ENCODE measurements at regions not wholly inside any gene's neighbourhood (a gene's known extent, or its start where the extent isn't known, plus 50 kb on each side); places are given as distances from the start of the nearest gene placed in this dataset.

DNA sequence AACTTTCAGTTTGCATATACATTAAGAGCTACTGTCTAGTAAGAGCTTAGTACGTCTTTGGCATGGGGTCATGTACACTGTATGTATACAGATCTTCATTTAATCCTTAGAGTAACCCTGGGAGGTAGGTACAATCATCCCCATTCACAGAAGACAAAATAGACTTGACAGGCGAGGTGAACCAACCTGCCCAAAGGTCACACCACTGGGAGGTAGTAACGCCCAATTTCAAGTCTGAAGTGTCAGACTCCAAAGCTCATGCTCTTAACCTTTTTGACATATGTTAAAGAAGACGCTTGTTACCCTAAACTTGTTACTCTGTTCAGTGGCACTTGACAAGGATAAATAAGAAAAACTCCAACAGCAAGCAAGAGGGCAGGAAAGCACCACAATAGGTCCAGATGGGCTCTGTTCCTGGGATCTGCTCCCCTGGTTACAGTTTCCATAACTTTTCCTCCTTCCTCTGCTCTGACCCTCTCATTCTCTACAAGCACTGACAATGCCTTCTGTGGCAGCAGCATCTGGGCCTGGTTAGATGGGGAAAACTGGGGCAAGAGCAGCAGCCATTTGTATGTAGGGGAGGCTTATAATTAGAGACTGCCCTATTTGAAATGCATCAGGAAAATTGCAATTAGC is 64.7 kb upstream of the SERTAD2 start:
- H3K4me3 ChIP-seq (ENCODE audit: control insufficient read depth in 1 of 7, extremely low read depth in 1 of 7, insufficient read depth in 4 of 7, low read depth in 2 of 7, low read length in 6 of 7): no peak overlapping the region
- ChIA-PET POLR2A (no interaction called here), CTCF (interaction anchor here (0.6 to 2.5 kb wide), 2 partner anchors 8 to 10 kb away, joined by 3 to 6 read pairs; no protein-coding TSS in a partner anchor)
- peaks cover 2 to 17% (median 9%) of the 10 kb centered on the region in 4 experiments for H3K4me1 ChIP-seq (ENCODE audit: control extremely low read depth in 1 of 4, control insufficient read depth in 4 of 4, insufficient read depth in 4 of 4, low read length in 3 of 4)
- no peaks in the 10 kb centered on the region for H3K27me3 ChIP-seq (replicated peaks in 2 of 5; ENCODE audit: control insufficient read depth in 4 of 5, insufficient read depth in 5 of 5, low read length in 4 of 5)
- no peaks in the 10 kb centered on the region for H3K36me3 ChIP-seq (ENCODE audit: control insufficient read depth in 4 of 4, insufficient read depth in 4 of 4, low read length in 3 of 4)
- no peak overlapping the region for H3K27ac ChIP-seq (ENCODE audit: insufficient read depth in 1 of 2, low read depth in 1 of 2, low read length in 2 of 2, poor library complexity in 1 of 2, severe bottlenecking in 2 of 2)
- WGBS (ENCODE audit: insufficient coverage): 92% methylated on average over 4 of the region's 4 CpGs
- no peak for DNase-seq
- no peaks in the 10 kb centered on the region for H3K9me3 ChIP-seq (ENCODE audit: control extremely low read depth in 1 of 5, control insufficient read depth in 4 of 5, insufficient read depth in 2 of 5, low read depth in 1 of 5, low read length in 4 of 5)

GRCh38 chr2:64720535-64721319 is 67.0 kb upstream of the SERTAD2 start:
- H3K27ac ChIP-seq (ENCODE audit: insufficient read depth in 1 of 2, low read depth in 1 of 2, low read length in 2 of 2, poor library complexity in 1 of 2, severe bottlenecking in 2 of 2): peak overlapping the region in 1 of 2 experiments; percentile 20
- CTCF ChIA-PET: interaction anchor here (0.6 to 1.3 kb wide), 3 partner anchors 55 to 146 kb away, joined by 3 read pairs; no protein-coding TSS in a partner anchor

DNA sequence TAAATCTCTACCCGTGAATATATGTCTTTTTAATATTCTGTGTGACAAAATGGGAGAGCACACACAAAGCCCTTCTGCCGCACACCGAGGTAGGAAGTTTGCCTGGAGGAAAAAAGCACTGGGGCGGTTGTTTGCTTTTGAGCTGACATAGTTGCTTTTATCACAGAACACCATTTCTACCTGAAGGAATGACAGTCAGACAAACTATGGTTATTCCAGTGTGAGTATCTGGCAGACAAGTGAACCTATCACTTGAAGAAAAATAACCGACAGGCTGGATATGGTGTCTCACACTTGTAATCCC is 67.6 kb upstream of the SERTAD2 start:
- DNase-seq: no peak
- 100% methylated on average over 1 of the region's 5 CpGs for WGBS (ENCODE audit: insufficient coverage)
- H3K4me1 ChIP-seq (ENCODE audit: control extremely low read depth in 1 of 4, control insufficient read depth in 4 of 4, insufficient read depth in 4 of 4, low read length in 3 of 4): peaks cover 2 to 19% (median 10%) of the 10 kb centered on the region in 4 experiments
- no peaks in the 10 kb centered on the region for H3K27me3 ChIP-seq (replicated peaks in 2 of 5; ENCODE audit: control insufficient read depth in 4 of 5, insufficient read depth in 5 of 5, low read length in 4 of 5)
- H3K4me3 ChIP-seq (ENCODE audit: control insufficient read depth in 1 of 7, extremely low read depth in 1 of 7, insufficient read depth in 4 of 7, low read depth in 2 of 7, low read length in 6 of 7): peak overlapping the region in 2 of 7 experiments; percentile 35 to 60
- ChIA-PET POLR2A (no interaction called here), CTCF (interaction anchor here (1.0 to 1.3 kb wide), 3 partner anchors 67 to 146 kb away, joined by 3 read pairs; partner anchors contain the start of gene SERTAD2)
- no peaks in the 10 kb centered on the region for H3K9me3 ChIP-seq (ENCODE audit: control extremely low read depth in 1 of 5, control insufficient read depth in 4 of 5, insufficient read depth in 2 of 5, low read depth in 1 of 5, low read length in 4 of 5)
- peak overlapping the region in 1 of 2 experiments; percentile 20 for H3K27ac ChIP-seq (ENCODE audit: insufficient read depth in 1 of 2, low read depth in 1 of 2, low read length in 2 of 2, poor library complexity in 1 of 2, severe bottlenecking in 2 of 2)
- no peaks in the 10 kb centered on the region for H3K36me3 ChIP-seq (ENCODE audit: control insufficient read depth in 4 of 4, insufficient read depth in 4 of 4, low read length in 3 of 4)

More at GRCh38 chr2:64720535-64721319, 67.0 kb upstream of the SERTAD2 start:
- WGBS (ENCODE audit: insufficient coverage): 10% methylated on average over 2 of the region's 5 CpGs
- POLR2A ChIA-PET: no interaction called here
- Histone ChIP-seq H3K4me3 (ENCODE audit: control insufficient read depth in 1 of 7, extremely low read depth in 1 of 7, insufficient read depth in 4 of 7, low read depth in 2 of 7, low read length in 6 of 7) (peak overlapping the region in 2 of 7 experiments; percentile 35 to 60), H3K4me1 (ENCODE audit: control extremely low read depth in 1 of 4, control insufficient read depth in 4 of 4, insufficient read depth in 4 of 4, low read length in 3 of 4) (peaks cover 2 to 17% (median 9%) of the 10 kb centered on the region in 4 experiments), H3K9me3 (ENCODE audit: control extremely low read depth in 1 of 5, control insufficient read depth in 4 of 5, insufficient read depth in 2 of 5, low read depth in 1 of 5, low read length in 4 of 5) (no peaks in the 10 kb centered on the region), H3K36me3 (ENCODE audit: control insufficient read depth in 4 of 4, insufficient read depth in 4 of 4, low read length in 3 of 4) (no peaks in the 10 kb centered on the region), H3K27me3 (replicated peaks in 2 of 5; ENCODE audit: control insufficient read depth in 4 of 5, insufficient read depth in 5 of 5, low read length in 4 of 5) (no peaks in the 10 kb centered on the region)
- DNase-seq: peak in 2 of 3 donors; percentile 42 to 53

- H3K4me3 ChIP-seq (ENCODE audit: control insufficient read depth in 1 of 7, extremely low read depth in 1 of 7, insufficient read depth in 4 of 7, low read depth in 2 of 7, low read length in 6 of 7): no peak overlapping the region
- H3K36me3 ChIP-seq (ENCODE audit: control insufficient read depth in 4 of 4, insufficient read depth in 4 of 4, low read length in 3 of 4): no peaks in the 10 kb centered on the region
- peaks cover 8 to 30% (median 16%) of the 10 kb centered on the region in 4 experiments for H3K4me1 ChIP-seq (ENCODE audit: control extremely low read depth in 1 of 4, control insufficient read depth in 4 of 4, insufficient read depth in 4 of 4, low read length in 3 of 4)
- H3K27ac ChIP-seq (ENCODE audit: insufficient read depth in 1 of 2, low read depth in 1 of 2, low read length in 2 of 2, poor library complexity in 1 of 2, severe bottlenecking in 2 of 2): no peak overlapping the region
- no peaks in the 10 kb centered on the region for H3K27me3 ChIP-seq (replicated peaks in 2 of 5; ENCODE audit: control insufficient read depth in 4 of 5, insufficient read depth in 5 of 5, low read length in 4 of 5)
- no peak for DNase-seq
- no peaks in the 10 kb centered on the region for H3K9me3 ChIP-seq (ENCODE audit: control extremely low read depth in 1 of 5, control insufficient read depth in 4 of 5, insufficient read depth in 2 of 5, low read depth in 1 of 5, low read length in 4 of 5)
- CTCF ChIA-PET: interaction anchor here (0.8 to 1.3 kb wide), 6 partner anchors 19 to 144 kb away, joined by 3 to 6 read pairs (median 3); partner anchors contain the start of gene SERTAD2
- POLR2A ChIA-PET: no interaction called here
- WGBS (ENCODE audit: insufficient coverage): no CpG with 5 or more reads among the region's 2 CpGs
Measured at GRCh38 chr2:64722291-64723044, 68.8 kb upstream of the SERTAD2 start.

DNA sequence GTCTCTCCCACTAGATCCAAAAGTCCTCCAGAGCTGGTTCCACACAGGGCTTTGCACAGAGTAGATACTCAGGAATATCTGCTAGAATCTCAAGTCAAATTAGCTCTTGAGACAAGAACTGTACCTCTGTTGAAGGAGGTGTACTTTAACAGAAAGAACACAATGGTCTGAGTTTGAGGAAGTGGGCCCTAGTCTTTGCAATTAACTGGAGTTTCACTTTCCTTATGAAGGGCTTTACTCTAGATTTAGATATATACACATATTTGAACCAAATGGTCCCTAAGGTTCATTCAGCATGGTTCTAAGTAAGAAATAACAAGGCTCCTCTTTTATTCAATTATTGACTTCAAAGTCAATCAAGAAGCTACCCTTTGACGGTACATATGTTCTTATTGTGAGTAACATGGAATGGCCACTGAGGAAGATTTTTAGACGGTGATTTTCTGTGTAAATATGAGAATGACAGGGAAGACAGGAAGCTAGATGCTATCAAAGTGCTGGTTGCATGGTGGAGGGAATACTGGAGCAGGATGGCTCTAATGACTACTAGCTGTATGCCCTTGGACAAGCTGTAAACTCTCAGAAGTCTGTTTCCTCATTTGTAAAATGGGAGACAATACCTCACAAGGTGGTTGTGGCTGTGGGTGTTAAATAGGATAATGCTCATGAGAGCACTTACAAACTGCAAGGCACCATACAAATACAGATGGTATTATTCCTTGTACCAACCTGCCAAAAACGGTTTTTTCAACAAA is 73.5 kb upstream of the SERTAD2 start:
- Histone ChIP-seq H3K27me3 (replicated peaks in 2 of 5; ENCODE audit: control insufficient read depth in 4 of 5, insufficient read depth in 5 of 5, low read length in 4 of 5) (no peaks in the 10 kb centered on the region), H3K4me1 (ENCODE audit: control extremely low read depth in 1 of 4, control insufficient read depth in 4 of 4, insufficient read depth in 4 of 4, low read length in 3 of 4) (peaks cover 25 to 48% (median 42%) of the 10 kb centered on the region in 4 experiments), H3K27ac (ENCODE audit: insufficient read depth in 1 of 2, low read depth in 1 of 2, low read length in 2 of 2, poor library complexity in 1 of 2, severe bottlenecking in 2 of 2) (peak overlapping the region; percentile 28 to 69), H3K36me3 (ENCODE audit: control insufficient read depth in 4 of 4, insufficient read depth in 4 of 4, low read length in 3 of 4) (no peaks in the 10 kb centered on the region), H3K4me3 (ENCODE audit: control insufficient read depth in 1 of 7, extremely low read depth in 1 of 7, insufficient read depth in 4 of 7, low read depth in 2 of 7, low read length in 6 of 7) (peak overlapping the region in 5 of 7 experiments; percentile 11 to 51 (median 25)), H3K9me3 (ENCODE audit: control extremely low read depth in 1 of 5, control insufficient read depth in 4 of 5, insufficient read depth in 2 of 5, low read depth in 1 of 5, low read length in 4 of 5) (no peaks in the 10 kb centered on the region)
- ChIA-PET POLR2A (interaction anchor here (1.5 kb wide), 1 partner anchor 72 kb away, joined by 3 read pairs; no protein-coding TSS in a partner anchor), CTCF (interaction anchor here (0.6 to 2.6 kb wide), 14 partner anchors 9 to 280 kb away, joined by 3 to 10 read pairs (median 3); partner anchors contain the start of gene SERTAD2)
- WGBS (ENCODE audit: insufficient coverage): 14% methylated on average over 1 of the region's 3 CpGs
- peak in 2 of 3 donors; percentile 74 to 80 for DNase-seq

DNA sequence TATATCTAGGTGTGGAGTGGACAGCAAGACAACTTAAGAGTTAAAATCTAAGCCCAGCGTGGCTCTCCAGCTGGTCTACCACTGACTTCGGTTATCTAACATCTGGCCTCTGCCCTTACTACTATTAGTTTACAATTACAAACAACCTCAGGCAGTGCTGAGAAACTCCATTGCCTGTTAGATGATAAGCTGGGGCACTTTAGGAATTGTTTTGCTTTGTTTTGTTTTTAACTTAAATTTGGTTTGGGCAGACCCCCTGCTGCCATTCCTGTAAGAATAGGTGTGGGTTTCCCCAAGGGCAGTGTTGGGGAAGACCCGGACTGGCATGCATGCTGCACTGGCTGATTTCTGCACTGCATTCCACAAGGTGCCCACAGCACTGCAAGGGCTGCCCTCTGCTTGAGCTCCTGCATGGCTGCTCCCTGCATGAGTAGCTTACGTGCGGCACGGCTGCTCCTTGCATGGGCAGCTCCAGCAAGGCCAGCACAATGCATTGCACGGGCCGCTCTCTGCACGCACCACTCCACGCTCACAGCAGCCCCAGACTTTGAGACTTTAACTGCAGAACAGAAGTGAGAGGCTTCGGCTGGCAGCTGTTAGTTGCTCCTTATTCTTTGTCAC is 74.2 kb upstream of the SERTAD2 start:
- Histone ChIP-seq H3K27me3 (replicated peaks in 2 of 5; ENCODE audit: control insufficient read depth in 4 of 5, insufficient read depth in 5 of 5, low read length in 4 of 5) (no peaks in the 10 kb centered on the region), H3K4me3 (ENCODE audit: control insufficient read depth in 1 of 7, extremely low read depth in 1 of 7, insufficient read depth in 4 of 7, low read depth in 2 of 7, low read length in 6 of 7) (peak overlapping the region in 1 of 7 experiments; percentile 16), H3K9me3 (ENCODE audit: control extremely low read depth in 1 of 5, control insufficient read depth in 4 of 5, insufficient read depth in 2 of 5, low read depth in 1 of 5, low read length in 4 of 5) (no peaks in the 10 kb centered on the region), H3K4me1 (ENCODE audit: control extremely low read depth in 1 of 4, control insufficient read depth in 4 of 4, insufficient read depth in 4 of 4, low read length in 3 of 4) (peaks cover 25 to 51% (median 42%) of the 10 kb centered on the region in 4 experiments), H3K36me3 (ENCODE audit: control insufficient read depth in 4 of 4, insufficient read depth in 4 of 4, low read length in 3 of 4) (no peaks in the 10 kb centered on the region), H3K27ac (ENCODE audit: insufficient read depth in 1 of 2, low read depth in 1 of 2, low read length in 2 of 2, poor library complexity in 1 of 2, severe bottlenecking in 2 of 2) (peak overlapping the region in 1 of 2 experiments; percentile 69)
- WGBS (ENCODE audit: insufficient coverage): 95% methylated on average over 9 of the region's 11 CpGs
- no peak for DNase-seq
- ChIA-PET POLR2A (interaction anchor here (1.5 kb wide), 1 partner anchor 73 kb away, joined by 3 read pairs; no protein-coding TSS in a partner anchor), CTCF (interaction anchor here (0.6 to 2.6 kb wide), 10 partner anchors 9 to 104 kb away, joined by 3 to 10 read pairs (median 3); partner anchors contain the start of gene SERTAD2)
